OCI-LY7 (cell line): ENCODE measurements at regions not wholly inside any gene's neighbourhood (a gene's known extent, or its start where the extent isn't known, plus 50 kb on each side); places are given as distances from the start of the nearest gene placed in this dataset.

Source experiments
- EZH2phosphoT487 ChIP-seq: fragments of 200-600 bp; sonication (generic); IDR thresholded peaks from 2 replicates; pipeline ENCODE4 v1.6.1; 2018; ENCODE audit warnings: low read depth, borderline replicate concordance, mild to moderate bottlenecking, mixed run types, antibody characterized with exemption, low read length, moderate library complexity, mixed read lengths
- TF ChIP-seq, protein P1 (sequence below): fragments of 200-600 bp; sonication (generic); conservative IDR thresholded peaks from 2 replicates; pipeline ENCODE4 v1.5.1; 2014; ENCODE audit warnings: mild to moderate bottlenecking, antibody characterized with exemption, low read length, moderate library complexity, mixed read lengths

DNA sequence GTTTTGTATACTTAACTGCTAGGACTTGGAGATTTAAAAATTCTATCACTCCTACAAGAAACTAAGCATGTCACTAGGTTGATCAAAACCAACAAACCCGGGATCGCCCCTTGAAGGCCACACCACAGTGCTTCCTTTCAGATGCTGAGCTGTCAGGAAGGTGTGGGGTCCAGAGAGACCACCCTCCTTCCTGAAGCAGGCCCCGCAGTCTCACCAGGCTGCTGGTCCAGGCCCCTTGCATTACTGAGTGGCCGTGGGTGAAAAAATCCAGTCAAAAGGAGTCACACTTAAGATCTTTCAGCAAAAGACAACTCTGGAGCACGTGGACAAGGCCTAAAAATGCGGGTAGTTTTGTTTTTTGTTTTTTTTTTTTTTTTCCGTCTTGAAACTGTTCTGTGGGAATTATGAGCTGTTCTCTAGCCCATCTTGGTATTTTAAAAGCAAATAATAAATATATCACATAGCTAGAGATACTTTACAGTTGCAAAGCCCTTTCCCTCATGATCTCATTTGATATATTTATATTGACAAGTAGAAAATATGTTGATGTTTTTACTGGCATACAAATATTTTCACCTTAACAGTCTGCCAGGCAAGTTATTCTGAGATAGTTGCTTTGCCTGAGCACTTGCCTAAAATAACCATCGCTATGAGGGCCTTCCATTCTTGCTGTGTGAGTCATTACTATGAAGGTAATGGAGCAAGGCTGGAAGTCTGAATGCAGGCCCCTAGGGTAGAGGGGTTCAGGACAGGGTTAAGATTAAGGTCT is 73.1 kb upstream of the EDEM3 start:
- TF ChIP-seq, protein P1, sequence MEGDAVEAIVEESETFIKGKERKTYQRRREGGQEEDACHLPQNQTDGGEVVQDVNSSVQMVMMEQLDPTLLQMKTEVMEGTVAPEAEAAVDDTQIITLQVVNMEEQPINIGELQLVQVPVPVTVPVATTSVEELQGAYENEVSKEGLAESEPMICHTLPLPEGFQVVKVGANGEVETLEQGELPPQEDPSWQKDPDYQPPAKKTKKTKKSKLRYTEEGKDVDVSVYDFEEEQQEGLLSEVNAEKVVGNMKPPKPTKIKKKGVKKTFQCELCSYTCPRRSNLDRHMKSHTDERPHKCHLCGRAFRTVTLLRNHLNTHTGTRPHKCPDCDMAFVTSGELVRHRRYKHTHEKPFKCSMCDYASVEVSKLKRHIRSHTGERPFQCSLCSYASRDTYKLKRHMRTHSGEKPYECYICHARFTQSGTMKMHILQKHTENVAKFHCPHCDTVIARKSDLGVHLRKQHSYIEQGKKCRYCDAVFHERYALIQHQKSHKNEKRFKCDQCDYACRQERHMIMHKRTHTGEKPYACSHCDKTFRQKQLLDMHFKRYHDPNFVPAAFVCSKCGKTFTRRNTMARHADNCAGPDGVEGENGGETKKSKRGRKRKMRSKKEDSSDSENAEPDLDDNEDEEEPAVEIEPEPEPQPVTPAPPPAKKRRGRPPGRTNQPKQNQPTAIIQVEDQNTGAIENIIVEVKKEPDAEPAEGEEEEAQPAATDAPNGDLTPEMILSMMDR, result no peak
- TF ChIP-seq EZH2phosphoT487, result no peak
